NCI-H2227 (cell line): ENCODE measurements at regions not wholly inside any gene's neighbourhood (a gene's known extent, or its start where the extent isn't known, plus 50 kb on each side); places are given as distances from the start of the nearest gene placed in this dataset.
"Not testable (repeated sequence)": the region's sequence is repeated elsewhere in the genome, so short reads cannot be mapped to it uniquely, and the experiment has no call there.

Experiments
- DNase-seq: peaks from one replicate; lab custom pipeline; 2025; ENCODE audit not compliant: unreplicated experiment; lab: John Stamatoyannopoulos, UW

DNA sequence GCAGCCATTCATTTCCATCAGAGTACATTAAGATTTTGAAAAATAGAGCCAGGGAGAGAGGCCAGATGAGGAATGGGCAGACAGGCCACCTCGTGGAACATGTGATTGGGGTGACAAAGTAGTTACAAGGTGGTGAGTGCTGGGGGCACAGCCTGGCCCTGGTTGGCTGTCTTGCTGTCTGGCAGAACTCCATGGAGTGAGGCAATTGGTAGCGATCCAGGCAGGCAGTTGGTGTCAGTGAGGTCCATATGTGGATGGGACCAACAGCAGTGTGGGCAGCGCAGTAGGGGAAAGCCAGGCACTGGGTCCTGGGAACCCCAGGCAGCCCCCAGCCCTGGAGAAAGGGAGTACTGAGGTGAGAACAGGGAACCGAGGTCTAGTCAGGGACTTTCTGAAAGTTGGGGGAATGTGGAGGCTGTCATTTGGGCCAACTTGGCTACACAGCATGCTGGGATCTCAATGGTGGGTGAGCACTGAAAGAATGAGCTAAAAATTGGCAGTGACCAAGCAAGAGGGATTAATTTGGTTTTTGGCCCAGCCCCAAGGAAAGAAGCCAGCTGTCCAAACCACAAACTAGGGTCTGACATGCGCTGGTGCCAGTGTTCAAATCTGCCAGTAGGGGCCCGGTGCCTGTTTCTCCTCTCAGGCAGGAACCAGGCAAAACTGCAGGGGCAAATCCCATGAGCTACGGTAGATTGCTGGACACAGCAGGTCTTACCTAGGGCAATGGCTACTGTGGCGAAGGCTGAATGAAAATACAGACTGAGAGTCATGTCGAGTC, 61.4 kb upstream of the E2F3 start:
- no peak for DNase-seq

DNA sequence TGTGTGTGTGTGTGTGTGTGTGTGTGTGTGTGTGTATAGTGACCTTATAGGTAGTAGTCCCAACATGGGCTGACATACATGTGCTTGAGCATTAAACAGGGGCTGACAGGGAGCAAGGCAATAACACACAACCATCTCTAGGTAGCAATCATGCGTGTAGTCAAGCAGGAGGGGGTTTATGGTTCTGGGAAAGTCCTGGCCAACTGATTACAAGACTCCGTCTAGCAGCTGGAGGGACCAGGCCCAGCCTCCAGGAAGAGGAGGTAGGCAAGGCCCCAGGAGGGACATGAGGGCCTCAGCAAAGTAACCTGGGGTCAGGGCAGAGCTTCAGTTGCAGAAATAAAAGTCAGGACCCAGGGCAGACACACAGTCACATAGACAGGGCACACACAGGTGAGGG, 60.6 kb upstream of the E2F3 start:
- DNase-seq, result no peak

DNA sequence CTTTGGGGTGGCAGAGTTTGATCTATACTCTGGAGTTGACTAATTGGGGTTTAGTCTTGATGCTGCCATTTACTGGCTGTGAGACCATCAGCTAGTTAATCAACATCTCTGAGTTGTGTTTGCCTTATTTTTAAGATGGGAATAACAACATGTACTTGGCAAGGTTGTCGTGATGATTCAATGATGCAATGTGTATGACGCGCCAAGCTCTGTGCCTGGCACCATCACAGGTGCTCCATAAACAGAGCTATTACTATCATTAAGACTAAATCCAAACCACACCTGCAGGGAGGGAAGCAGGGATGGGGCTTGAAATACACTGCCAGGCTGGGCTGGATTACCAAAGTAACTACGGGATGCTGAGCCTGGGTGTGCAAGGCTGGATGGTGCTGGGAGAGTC, 60.1 kb upstream of the E2F3 start:
- no peak for DNase-seq

DNA sequence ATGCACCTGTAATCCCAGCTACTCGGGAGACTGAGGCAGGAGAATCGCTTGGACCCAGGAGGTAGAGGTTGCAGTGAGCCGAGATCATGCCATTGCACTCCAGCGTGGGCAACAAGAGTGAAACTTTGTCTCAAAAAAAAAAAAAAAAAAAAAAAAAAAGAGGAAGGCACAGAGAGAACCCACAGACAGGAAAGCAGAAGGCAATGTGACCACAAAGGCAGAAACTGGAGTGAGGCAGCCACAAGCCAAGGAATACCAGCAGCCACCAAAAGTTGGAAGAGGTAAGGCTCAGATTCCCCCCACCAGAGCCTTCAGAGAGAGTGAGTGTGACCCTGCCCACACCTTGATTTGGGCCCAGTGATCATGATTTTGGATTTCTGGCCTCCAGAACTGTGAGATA, 54.7 kb upstream of the E2F3 start:
- not testable (repeated sequence) for DNase-seq

DNA sequence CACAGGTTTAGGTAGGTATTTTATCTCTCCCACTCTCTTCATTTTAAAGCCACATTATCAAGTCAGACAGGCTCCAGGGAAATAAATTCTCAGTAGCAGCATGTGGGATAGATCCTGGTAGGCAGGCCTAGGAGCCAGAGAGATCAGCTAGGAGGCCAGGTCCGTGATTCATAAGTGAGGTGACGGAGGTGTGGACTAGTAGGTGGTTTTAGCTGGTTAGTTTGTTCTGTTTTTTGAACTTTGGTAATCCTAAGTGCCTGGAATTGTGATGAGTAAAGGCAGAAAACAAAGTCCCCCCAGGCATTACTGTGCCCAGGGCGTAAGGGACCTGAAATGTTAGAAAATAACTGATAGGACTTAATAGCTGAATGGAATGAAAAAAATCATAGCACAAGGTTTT, 53.6 kb upstream of the E2F3 start:
- no peak for DNase-seq

DNA sequence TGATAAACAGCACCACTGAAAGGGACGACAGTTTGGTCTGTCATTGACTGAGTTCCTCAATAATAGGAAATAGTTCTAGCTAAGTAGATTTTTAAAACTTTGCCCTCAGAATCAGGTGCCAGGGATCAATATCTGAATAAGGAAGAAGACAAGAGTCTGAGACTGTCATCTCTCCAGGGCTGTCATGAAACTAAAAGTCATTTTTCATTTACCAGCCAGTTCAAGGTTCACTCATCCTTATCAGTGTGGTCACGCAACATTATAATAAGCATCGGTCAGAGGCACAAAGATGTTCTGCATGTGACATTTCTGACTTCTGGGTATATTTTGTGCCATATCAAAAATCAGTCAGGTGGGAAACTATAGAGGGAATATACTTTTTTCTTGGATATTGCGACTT, 52.5 kb upstream of the E2F3 start:
- no peak for DNase-seq

DNA sequence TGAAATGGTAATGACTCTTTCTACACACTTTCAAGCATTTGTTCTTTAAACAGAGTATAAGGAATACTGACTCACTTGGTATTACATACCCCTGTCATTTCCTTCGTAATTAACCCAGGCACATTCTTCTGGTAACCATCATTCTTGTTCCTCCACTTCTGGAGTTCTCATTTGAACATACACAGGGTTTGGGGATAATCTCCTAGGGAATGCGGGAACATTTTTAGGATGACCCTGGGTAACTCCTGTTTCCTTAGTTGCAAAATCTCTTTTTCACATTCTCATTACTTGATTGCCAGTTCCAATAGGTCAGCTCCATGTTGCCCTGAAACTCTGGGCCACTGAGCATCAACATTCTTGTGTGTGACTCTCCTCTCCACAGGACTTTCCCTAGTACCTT, 51.5 kb upstream of the E2F3 start:
- no peak for DNase-seq

DNA sequence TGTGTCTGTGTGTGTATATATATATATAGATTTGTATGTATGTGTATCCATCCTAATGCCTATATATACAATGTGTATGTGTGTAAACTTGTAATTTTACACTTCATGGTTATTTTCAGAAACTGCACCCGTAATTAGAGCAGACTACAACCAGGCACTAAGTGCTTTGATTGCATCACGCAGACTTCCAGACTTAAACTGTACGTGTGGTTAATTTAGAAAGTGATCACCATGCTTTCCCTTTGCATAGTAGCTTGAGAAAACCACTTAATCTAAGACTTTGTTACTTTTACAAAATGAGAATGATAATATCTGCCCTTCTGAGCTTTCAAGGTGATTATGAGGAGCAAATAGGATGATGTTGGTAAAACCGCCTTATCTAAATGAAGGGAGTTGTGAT, 50.1 kb upstream of the E2F3 start:
- no peak for DNase-seq
